NCI-H345 (cell line): ENCODE measurements at regions not wholly inside any gene's neighbourhood (a gene's known extent, or its start where the extent isn't known, plus 50 kb on each side); places are given as distances from the start of the nearest gene placed in this dataset.
"Not testable (repeated sequence)": the region's sequence is repeated elsewhere in the genome, so short reads cannot be mapped to it uniquely, and the experiment has no call there.

Source experiments
- DNase-seq: peaks from one replicate; lab custom pipeline; 2025; lab: John Stamatoyannopoulos, UW

GRCh38 chr6:112581015-112581414, 233.9 kb downstream of the RFPL4B start:
- DNase-seq, result no peak

GRCh38 chr6:112590326-112590725, 243.2 kb downstream of the RFPL4B start:
- no peak for DNase-seq

- DNase-seq, result no peak
Observed at GRCh38 chr6:112591329-112591728, 244.2 kb downstream of the RFPL4B start.

- no peak for DNase-seq
Observed at GRCh38 chr6:112592159-112592558, 245.0 kb downstream of the RFPL4B start.

- no peak for DNase-seq
Observed at GRCh38 chr6:112594886-112595594, 247.9 kb downstream of the RFPL4B start.

- no peak for DNase-seq
Observed at GRCh38 chr6:112595841-112596240, 248.7 kb downstream of the RFPL4B start.

- DNase-seq, result no peak
Observed at GRCh38 chr6:112597176-112597575, 250.0 kb downstream of the RFPL4B start.

- no peak for DNase-seq
Observed at GRCh38 chr6:112600168-112600567, 253.0 kb downstream of the RFPL4B start.

- no peak for DNase-seq
Observed at GRCh38 chr6:112603726-112604125, 256.6 kb downstream of the RFPL4B start.

GRCh38 chr6:112606656-112607435, 259.7 kb downstream of the RFPL4B start:
- no peak for DNase-seq

GRCh38 chr6:112608925-112609324, 261.8 kb downstream of the RFPL4B start:
- DNase-seq, result not testable (repeated sequence)

GRCh38 chr6:112613410-112613809, 266.3 kb downstream of the RFPL4B start:
- no peak for DNase-seq

GRCh38 chr6:112618849-112619248, 271.7 kb downstream of the RFPL4B start:
- no peak for DNase-seq

GRCh38 chr6:112620812-112621569, 273.9 kb downstream of the RFPL4B start:
- no peak for DNase-seq

GRCh38 chr6:112622036-112622435, 274.9 kb downstream of the RFPL4B start:
- DNase-seq, result no peak

GRCh38 chr6:112626468-112627082, 279.4 kb downstream of the RFPL4B start:
- DNase-seq, result no peak

- no peak for DNase-seq
Observed at GRCh38 chr6:112634376-112634775, 287.2 kb downstream of the RFPL4B start.

GRCh38 chr6:112636650-112637262, 289.6 kb downstream of the RFPL4B start:
- no peak for DNase-seq

- DNase-seq, result no peak
Observed at GRCh38 chr6:112639391-112639831, 292.3 kb downstream of the RFPL4B start.

GRCh38 chr6:112640891-112641290, 293.8 kb downstream of the RFPL4B start:
- DNase-seq, result no peak

- no peak for DNase-seq
Observed at GRCh38 chr6:112649853-112650252, 302.7 kb downstream of the RFPL4B start.

- no peak for DNase-seq
Observed at GRCh38 chr6:112651239-112651638, 304.1 kb downstream of the RFPL4B start.
